SK-N-SH (cell line): ENCODE measurements at regions not wholly inside any gene's neighbourhood (a gene's known extent, or its start where the extent isn't known, plus 50 kb on each side); places are given as distances from the start of the nearest gene placed in this dataset.

Source experiments
- CTCF ChIA-PET: fragments of 300-600, 350-600 bp; formaldehyde crosslinking; extraction: SDS; loops from one replicate; lab custom pipeline; 2021; lab: Yijun Ruan, JAX
- POLR2A ChIA-PET: fragments of 350-600 bp; sonication (Branson Sonifier 250); formaldehyde crosslinking; extraction: SDS; loops from one replicate; lab custom pipeline; 2020; ENCODE audit warnings: antibody characterized with exemption, inconsistent platforms; lab: Yijun Ruan, JAX
- DNase-seq: peaks from one replicate; pipeline ENCODE4 v3.0.0; 2012
- H2AFZ ChIP-seq: fragments of 200-600 bp; sonication (generic); 2 replicates; pipeline ENCODE4 v1.8.1; 2016; ENCODE audit warnings: antibody characterized with exemption, mild to moderate bottlenecking, low read depth
- H3F3A ChIP-seq: fragments of 200-600 bp; sonication (generic); replicated peaks from 2 replicates; pipeline ENCODE3; 2016; ENCODE audit warnings: antibody characterized with exemption, mild to moderate bottlenecking; ENCODE audit not compliant: insufficient read depth
- H3K27ac ChIP-seq, 2 experiments: fragments of 200-500 bp in 1 of 2; fragments of 200-600 bp in 1 of 2; sonication (Bioruptor generic) in 1 of 2; sonication (generic), shearing (Covaris generic) in 1 of 2; 2 replicates each; pipeline versions ENCODE4 v1.5.1 to v1.6.1; 2014 to 2016; ENCODE audit warnings: low read depth in 2 of 2, inconsistent platforms in 1 of 2, low read length in 1 of 2, mild to moderate bottlenecking in 1 of 2, mixed read lengths in 1 of 2
- H3K27me3 ChIP-seq: fragments of 200-600 bp; sonication (generic), shearing (Covaris generic); 2 replicates; pipeline ENCODE4 v1.6.1; 2016; ENCODE audit warnings: mixed run types; ENCODE audit not compliant: insufficient read depth
- H3K36me3 ChIP-seq, 2 experiments: fragments of 200-500 bp in 1 of 2; fragments of 200-600 bp in 1 of 2; sonication (Bioruptor generic) in 1 of 2; sonication (generic) in 1 of 2; replicated peaks in 1 of 2; 2 replicates each; pipeline versions ENCODE3 to v1.5.1; 2014 to 2016; ENCODE audit warnings: low read length in 1 of 2, mild to moderate bottlenecking in 1 of 2; ENCODE audit not compliant: insufficient read depth in 2 of 2, control insufficient read depth in 1 of 2
- H3K4me1 ChIP-seq, 2 experiments: fragments of 200-500 bp in 1 of 2; fragments of 200-600 bp in 1 of 2; sonication (Bioruptor generic) in 1 of 2; sonication (generic), shearing (Covaris generic) in 1 of 2; 2 replicates each; pipeline versions ENCODE4 v1.5.1 to v1.6.1; 2014 to 2016; ENCODE audit warnings: low read depth in 1 of 2, low read length in 1 of 2, mixed run types in 1 of 2; ENCODE audit not compliant: insufficient read depth in 2 of 2, control insufficient read depth in 1 of 2
- H3K4me2 ChIP-seq: fragments of 200-600 bp; sonication (generic), shearing (Covaris generic); 2 replicates; pipeline ENCODE4 v1.6.1; 2017; ENCODE audit warnings: mixed run types
- H3K4me3 ChIP-seq, 2 experiments: fragments of 200-500 bp in 1 of 2; fragments of 200-600 bp in 1 of 2; sonication (Bioruptor generic) in 1 of 2; sonication (generic), shearing (Covaris generic) in 1 of 2; 2 replicates each; pipeline versions ENCODE4 v1.5.1 to v1.8.1; 2014 to 2016; ENCODE audit warnings: low read depth in 2 of 2, inconsistent platforms in 1 of 2, low read length in 1 of 2, mild to moderate bottlenecking in 1 of 2, mixed read lengths in 1 of 2, moderate library complexity in 1 of 2
- H3K79me2 ChIP-seq: fragments of 200-600 bp; sonication (generic); 2 replicates; pipeline ENCODE4 v1.8.1; 2017; ENCODE audit warnings: mild to moderate bottlenecking; ENCODE audit not compliant: insufficient read depth
- H3K9ac ChIP-seq: fragments of 200-600 bp; sonication (generic); 2 replicates; pipeline ENCODE4 v1.6.1; 2017; ENCODE audit warnings: mixed run types
- H3K9me2 ChIP-seq: fragments of 200-600 bp; sonication (generic); 2 replicates; pipeline ENCODE4 v1.6.1; 2017; ENCODE audit warnings: mixed run types
- H3K9me3 ChIP-seq: fragments of 200-600 bp; sonication (generic); 2 replicates; pipeline ENCODE4 v1.6.1; 2017; ENCODE audit warnings: mixed run types, mild to moderate bottlenecking, moderate library complexity
- H4K20me1 ChIP-seq: fragments of 200-600 bp; sonication (generic); 2 replicates; pipeline ENCODE4 v1.6.1; 2017; ENCODE audit warnings: mild to moderate bottlenecking, mixed run types; ENCODE audit not compliant: insufficient read depth
- EZH2phosphoT487 ChIP-seq: fragments of 200-600 bp; sonication (generic); IDR thresholded peaks from 2 replicates; pipeline ENCODE4 v1.6.1; 2017; ENCODE audit warnings: low read depth, mixed run types, mild to moderate bottlenecking, antibody characterized with exemption, moderate library complexity, borderline replicate concordance
- FOSL2 ChIP-seq: IDR thresholded peaks from 2 replicates; pipeline ENCODE4 v1.4.0; 2012; ENCODE audit warnings: low read depth, mild to moderate bottlenecking, moderate library complexity, borderline replicate concordance
- FOXJ3 ChIP-seq: sonication (generic); formaldehyde crosslinking; IDR thresholded peaks from 2 replicates; pipeline ENCODE4 v1.5.1; 2020; ENCODE audit warnings: mild to moderate bottlenecking, missing genetic modification reagents
- GATA2 ChIP-seq: sonication (generic); formaldehyde crosslinking; IDR thresholded peaks from 2 replicates; pipeline ENCODE4 v1.5.0; 2020; ENCODE audit warnings: mild to moderate bottlenecking, missing genetic modification reagents
- NFIC ChIP-seq: IDR thresholded peaks from 2 replicates; pipeline ENCODE4 v1.4.0; 2012; ENCODE audit warnings: borderline replicate concordance
- SMC3 ChIP-seq: IDR thresholded peaks from 2 replicates; pipeline ENCODE4 v1.6.1; 2012; ENCODE audit warnings: low read depth, low read length, improper control_type of control experiment
- WGBS: methylation state at CpG from one replicate; pipeline ENCODE4 v1.1.6; 2017; ENCODE audit warnings: low lambda C conversion rate; 5-methylcytosine and 5-hydroxymethylcytosine counted together
- TF ChIP-seq, protein P1 (sequence below): IDR thresholded peaks from 2 replicates; pipeline ENCODE4 v1.4.0; 2012; ENCODE audit warnings: low read depth, borderline replicate concordance
- TF ChIP-seq, protein P2 (sequence below): fragments of 150-350 bp; IDR thresholded peaks from 2 replicates; pipeline ENCODE4 v1.6.1; 2017; ENCODE audit warnings: antibody characterized with exemption, low read length, low read depth, borderline replicate concordance
- TF ChIP-seq, protein P3 (sequence below): IDR thresholded peaks from 2 replicates; pipeline ENCODE4 v1.4.0; 2012; ENCODE audit warnings: low read depth, borderline replicate concordance

DNA sequence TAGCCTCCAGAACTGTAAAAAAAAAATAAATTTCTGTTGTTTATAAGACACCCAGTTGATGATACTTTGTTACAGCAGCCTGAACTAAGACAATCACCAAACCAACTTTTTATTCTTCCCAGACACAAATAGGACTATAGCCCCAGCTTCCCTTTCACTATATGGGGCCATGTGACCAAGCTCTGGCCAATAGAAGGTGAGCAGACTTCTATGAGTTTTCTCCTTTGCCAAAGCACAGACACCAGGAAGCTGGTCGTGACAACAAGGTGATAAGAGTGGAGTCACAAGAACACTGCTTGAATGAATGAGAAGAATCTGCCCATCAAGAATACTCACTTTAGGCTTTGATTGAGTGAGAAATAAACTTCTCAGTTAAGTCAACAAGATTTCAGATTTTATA lies 217.7 kb downstream of the DEPDC1B start:
- Histone ChIP-seq H3K79me2 (no peaks in the 10 kb centered on the region), H3K9me2 (no peaks in the 10 kb centered on the region), H3K36me3 (no peaks in the 10 kb centered on the region), H4K20me1 (no peaks in the 10 kb centered on the region), H3K27me3 (no peaks in the 10 kb centered on the region), H3K27ac (no peak overlapping the region), H3K4me2 (no peak overlapping the region), H3F3A (peaks cover 3% of the 10 kb centered on the region), H3K9me3 (no peaks in the 10 kb centered on the region), H3K4me1 (peaks cover 0 to under 1% of the 10 kb centered on the region in 2 experiments; a peak in 2 of 4 replicates), H2AFZ (no peak overlapping the region), H3K4me3 (no peak overlapping the region), H3K9ac (no peak overlapping the region)
- ChIA-PET CTCF (interaction anchor here (1.0 kb wide), 1 partner anchor 187 kb away, joined by 3 read pairs; no protein-coding TSS in a partner anchor), POLR2A (no interaction called here)
- 55% methylated on average over 1 of the region's 1 CpG for WGBS
- TF ChIP-seq, protein P1, sequence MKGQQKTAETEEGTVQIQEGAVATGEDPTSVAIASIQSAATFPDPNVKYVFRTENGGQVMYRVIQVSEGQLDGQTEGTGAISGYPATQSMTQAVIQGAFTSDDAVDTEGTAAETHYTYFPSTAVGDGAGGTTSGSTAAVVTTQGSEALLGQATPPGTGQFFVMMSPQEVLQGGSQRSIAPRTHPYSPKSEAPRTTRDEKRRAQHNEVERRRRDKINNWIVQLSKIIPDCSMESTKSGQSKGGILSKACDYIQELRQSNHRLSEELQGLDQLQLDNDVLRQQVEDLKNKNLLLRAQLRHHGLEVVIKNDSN: peak; percentile 25; the same call in 1 of the 2 replicates
- TF ChIP-seq, protein P2, sequence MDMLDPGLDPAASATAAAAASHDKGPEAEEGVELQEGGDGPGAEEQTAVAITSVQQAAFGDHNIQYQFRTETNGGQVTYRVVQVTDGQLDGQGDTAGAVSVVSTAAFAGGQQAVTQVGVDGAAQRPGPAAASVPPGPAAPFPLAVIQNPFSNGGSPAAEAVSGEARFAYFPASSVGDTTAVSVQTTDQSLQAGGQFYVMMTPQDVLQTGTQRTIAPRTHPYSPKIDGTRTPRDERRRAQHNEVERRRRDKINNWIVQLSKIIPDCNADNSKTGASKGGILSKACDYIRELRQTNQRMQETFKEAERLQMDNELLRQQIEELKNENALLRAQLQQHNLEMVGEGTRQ: no peak
- no peak for TF ChIP-seq SMC3
- DNase-seq: no peak

DNA sequence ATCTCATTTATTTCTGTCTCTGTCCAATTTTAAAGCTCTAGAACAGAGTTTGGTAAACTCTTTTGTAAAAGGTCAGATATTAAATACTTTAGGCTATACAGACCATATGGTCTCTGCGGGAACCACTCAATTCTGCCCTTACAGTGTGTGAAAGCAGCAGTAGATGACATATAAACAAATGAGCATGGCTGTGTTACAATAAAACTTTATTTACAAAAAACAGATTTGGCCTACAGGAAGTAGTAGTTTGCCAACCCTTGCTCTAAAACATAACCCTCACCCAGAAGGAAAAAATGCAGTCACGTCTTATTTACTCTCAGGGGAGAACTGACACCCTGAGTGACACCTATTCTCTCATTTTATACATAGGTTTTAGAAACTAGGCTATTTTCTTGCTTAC lies 220.4 kb downstream of the DEPDC1B start:
- Histone ChIP-seq H3K27ac (no peak overlapping the region), H3K9me2 (no peaks in the 10 kb centered on the region), H3F3A (peaks cover 3% of the 10 kb centered on the region), H3K4me3 (no peak overlapping the region), H3K4me1 (no peaks in the 10 kb centered on the region; a peak in 1 of 4 replicates), H3K27me3 (no peaks in the 10 kb centered on the region), H2AFZ (no peak overlapping the region), H3K79me2 (no peaks in the 10 kb centered on the region), H3K4me2 (no peak overlapping the region), H3K9ac (no peak overlapping the region), H3K9me3 (no peaks in the 10 kb centered on the region), H4K20me1 (no peaks in the 10 kb centered on the region), H3K36me3 (no peaks in the 10 kb centered on the region)
- no peak for TF ChIP-seq EZH2phosphoT487
- 81% methylated on average over 2 of the region's 2 CpGs for WGBS
- DNase-seq: no peak
- ChIA-PET CTCF (no interaction called here), POLR2A (no interaction called here)

DNA sequence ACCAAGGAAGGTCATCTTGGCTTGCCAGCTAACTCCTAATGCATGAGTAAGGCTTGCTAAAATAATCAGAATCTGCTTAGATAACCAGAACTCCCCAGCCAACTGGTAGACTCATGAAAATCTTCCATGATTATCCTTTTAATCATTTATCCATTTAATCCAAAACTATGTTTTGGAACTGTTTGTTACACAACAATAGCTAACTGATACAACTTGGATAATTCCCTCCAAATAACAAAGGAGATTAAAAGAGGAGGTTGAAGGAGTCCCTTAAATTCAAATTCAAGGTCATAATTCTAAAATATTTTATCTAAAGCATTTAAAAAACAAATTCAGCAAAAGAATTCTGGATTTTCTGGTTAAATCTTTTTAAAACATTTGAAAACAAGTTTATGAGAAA lies 222.1 kb downstream of the DEPDC1B start:
- no peaks in the 10 kb centered on the region for H3K9me3 ChIP-seq
- peaks cover 3% of the 10 kb centered on the region for H3F3A ChIP-seq
- H3K4me1 ChIP-seq: no peaks in the 10 kb centered on the region; a peak in 1 of 4 replicates
- TF ChIP-seq GATA2: no peak
- no peak for TF ChIP-seq FOXJ3 (CRISPR knock-in tag)
- no peak for TF ChIP-seq NFIC
- TF ChIP-seq, protein P3, sequence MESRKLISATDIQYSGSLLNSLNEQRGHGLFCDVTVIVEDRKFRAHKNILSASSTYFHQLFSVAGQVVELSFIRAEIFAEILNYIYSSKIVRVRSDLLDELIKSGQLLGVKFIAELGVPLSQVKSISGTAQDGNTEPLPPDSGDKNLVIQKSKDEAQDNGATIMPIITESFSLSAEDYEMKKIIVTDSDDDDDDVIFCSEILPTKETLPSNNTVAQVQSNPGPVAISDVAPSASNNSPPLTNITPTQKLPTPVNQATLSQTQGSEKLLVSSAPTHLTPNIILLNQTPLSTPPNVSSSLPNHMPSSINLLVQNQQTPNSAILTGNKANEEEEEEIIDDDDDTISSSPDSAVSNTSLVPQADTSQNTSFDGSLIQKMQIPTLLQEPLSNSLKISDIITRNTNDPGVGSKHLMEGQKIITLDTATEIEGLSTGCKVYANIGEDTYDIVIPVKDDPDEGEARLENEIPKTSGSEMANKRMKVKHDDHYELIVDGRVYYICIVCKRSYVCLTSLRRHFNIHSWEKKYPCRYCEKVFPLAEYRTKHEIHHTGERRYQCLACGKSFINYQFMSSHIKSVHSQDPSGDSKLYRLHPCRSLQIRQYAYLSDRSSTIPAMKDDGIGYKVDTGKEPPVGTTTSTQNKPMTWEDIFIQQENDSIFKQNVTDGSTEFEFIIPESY: no peak
- TF ChIP-seq FOSL2: no peak
- TF ChIP-seq SMC3: no peak
- no peak overlapping the region for H3K4me2 ChIP-seq
- H3K27me3 ChIP-seq: no peaks in the 10 kb centered on the region
- H3K36me3 ChIP-seq: no peaks in the 10 kb centered on the region
- H3K79me2 ChIP-seq: no peaks in the 10 kb centered on the region
- H4K20me1 ChIP-seq: no peaks in the 10 kb centered on the region
- no peak overlapping the region for H2AFZ ChIP-seq
- ChIA-PET CTCF (no interaction called here), POLR2A (no interaction called here)
- no peak overlapping the region for H3K27ac ChIP-seq
- H3K9me2 ChIP-seq: no peaks in the 10 kb centered on the region
- H3K9ac ChIP-seq: no peak overlapping the region
- DNase-seq: no peak
- no peak overlapping the region for H3K4me3 ChIP-seq
